ENCODE measurements at regions not wholly inside any gene's neighbourhood (a gene's known extent, or its start where the extent isn't known, plus 50 kb on each side); places are given as distances from the start of the nearest gene placed in this dataset.
"Not testable (repeated sequence)": the region's sequence is repeated elsewhere in the genome, so short reads cannot be mapped to it uniquely, and the experiment has no call there.

DNA sequence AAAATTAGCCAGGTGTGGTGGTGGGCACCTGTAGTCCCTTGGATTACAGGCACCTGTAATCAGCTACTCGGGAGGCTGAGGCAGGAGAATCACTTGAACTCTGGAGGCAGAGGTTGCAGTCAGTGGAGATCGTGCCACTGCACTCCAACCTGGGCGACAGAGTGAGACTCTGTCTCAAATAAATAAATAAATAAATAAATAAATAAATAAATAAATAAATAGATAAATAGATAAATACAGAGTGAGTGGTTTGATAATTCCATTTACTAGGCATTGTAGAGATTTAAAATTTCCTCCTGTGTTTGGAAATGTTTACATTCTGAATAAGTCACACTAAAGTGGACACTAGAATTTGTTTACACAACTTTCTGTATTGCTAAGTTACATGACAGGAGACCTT is 504.4 kb upstream of the SEL1L start:
- TF ChIP-seq POLR2A (IDR thresholded peaks at IDR 0.05): not testable (repeated sequence)
- TF ChIP-seq, protein P1, sequence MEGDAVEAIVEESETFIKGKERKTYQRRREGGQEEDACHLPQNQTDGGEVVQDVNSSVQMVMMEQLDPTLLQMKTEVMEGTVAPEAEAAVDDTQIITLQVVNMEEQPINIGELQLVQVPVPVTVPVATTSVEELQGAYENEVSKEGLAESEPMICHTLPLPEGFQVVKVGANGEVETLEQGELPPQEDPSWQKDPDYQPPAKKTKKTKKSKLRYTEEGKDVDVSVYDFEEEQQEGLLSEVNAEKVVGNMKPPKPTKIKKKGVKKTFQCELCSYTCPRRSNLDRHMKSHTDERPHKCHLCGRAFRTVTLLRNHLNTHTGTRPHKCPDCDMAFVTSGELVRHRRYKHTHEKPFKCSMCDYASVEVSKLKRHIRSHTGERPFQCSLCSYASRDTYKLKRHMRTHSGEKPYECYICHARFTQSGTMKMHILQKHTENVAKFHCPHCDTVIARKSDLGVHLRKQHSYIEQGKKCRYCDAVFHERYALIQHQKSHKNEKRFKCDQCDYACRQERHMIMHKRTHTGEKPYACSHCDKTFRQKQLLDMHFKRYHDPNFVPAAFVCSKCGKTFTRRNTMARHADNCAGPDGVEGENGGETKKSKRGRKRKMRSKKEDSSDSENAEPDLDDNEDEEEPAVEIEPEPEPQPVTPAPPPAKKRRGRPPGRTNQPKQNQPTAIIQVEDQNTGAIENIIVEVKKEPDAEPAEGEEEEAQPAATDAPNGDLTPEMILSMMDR (IDR thresholded peaks at IDR 0.05): not testable (repeated sequence)

Data from upper lobe of left lung (tissue), 4 donors.